ENCODE measurements at regions not wholly inside any gene's neighbourhood (a gene's known extent, or its start where the extent isn't known, plus 50 kb on each side); places are given as distances from the start of the nearest gene placed in this dataset.

GRCh38 chr21:24175106-24175505 is 1432.2 kb downstream of the MRPL39 start:
- no peak for DNase-seq (ENCODE audit: low read depth in 4 of 4, low spot score in 1 of 4)

DNA sequence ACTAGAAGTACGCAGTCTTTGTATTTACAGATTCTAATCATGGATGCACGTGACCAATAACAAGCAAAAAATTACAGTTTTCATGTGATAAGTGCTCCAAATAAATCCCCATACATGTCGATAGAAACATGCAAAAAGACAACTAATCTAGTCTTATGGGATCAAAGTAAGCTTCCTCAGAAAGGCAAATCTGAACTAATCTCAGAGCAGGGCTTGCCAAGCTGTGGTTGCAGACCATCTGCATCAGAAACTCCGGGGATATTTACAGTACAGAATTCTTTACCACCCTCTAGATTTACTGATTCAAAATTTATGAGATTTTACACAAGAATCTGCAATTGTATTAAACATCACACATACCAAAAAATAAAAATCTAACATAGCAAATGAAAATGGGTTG is 1435.5 kb downstream of the MRPL39 start:
- no peak for DNase-seq (ENCODE audit: low read depth in 4 of 4, low spot score in 1 of 4)

GRCh38 chr21:24163539-24163938 is 1443.7 kb downstream of the MRPL39 start:
- DNase-seq (ENCODE audit: low read depth in 4 of 4, low spot score in 1 of 4): no peak

GRCh38 chr21:24160528-24160927 is 1446.8 kb downstream of the MRPL39 start:
- no peak for DNase-seq (ENCODE audit: low read depth in 4 of 4, low spot score in 1 of 4)

DNA sequence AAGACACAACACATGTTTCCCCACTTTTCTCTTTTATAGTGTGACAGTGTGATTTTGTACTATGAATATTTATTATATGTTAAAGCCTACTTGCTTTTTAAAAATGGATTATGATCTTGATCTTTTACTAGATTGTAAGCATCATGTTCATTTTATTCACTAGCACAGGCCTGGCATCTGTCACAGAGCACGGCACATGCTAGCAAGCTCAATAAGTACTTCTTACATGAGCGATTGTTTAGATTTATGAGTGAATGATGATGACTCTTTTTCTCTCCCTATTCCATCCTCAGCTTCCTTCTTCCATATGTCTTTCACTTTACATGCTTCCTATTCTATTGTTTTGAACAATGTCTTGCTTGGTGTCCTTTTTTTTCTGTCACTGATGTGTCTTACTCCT is 1454.1 kb downstream of the MRPL39 start:
- no peak for DNase-seq (ENCODE audit: low read depth in 4 of 4, low spot score in 1 of 4)

- DNase-seq (ENCODE audit: low read depth in 4 of 4, low spot score in 1 of 4): no peak
Measured at GRCh38 chr21:24150753-24151152, 1456.5 kb downstream of the MRPL39 start.

GRCh38 chr21:24148461-24148860 is 1458.8 kb downstream of the MRPL39 start:
- no peak for DNase-seq (ENCODE audit: low read depth in 4 of 4, low spot score in 1 of 4)

GRCh38 chr21:24147674-24148073 is 1459.6 kb downstream of the MRPL39 start:
- DNase-seq (ENCODE audit: low read depth in 4 of 4, low spot score in 1 of 4): no peak

GRCh38 chr21:24131056-24131455 is 1476.2 kb downstream of the MRPL39 start:
- DNase-seq (ENCODE audit: low read depth in 4 of 4, low spot score in 1 of 4): no peak

DNA sequence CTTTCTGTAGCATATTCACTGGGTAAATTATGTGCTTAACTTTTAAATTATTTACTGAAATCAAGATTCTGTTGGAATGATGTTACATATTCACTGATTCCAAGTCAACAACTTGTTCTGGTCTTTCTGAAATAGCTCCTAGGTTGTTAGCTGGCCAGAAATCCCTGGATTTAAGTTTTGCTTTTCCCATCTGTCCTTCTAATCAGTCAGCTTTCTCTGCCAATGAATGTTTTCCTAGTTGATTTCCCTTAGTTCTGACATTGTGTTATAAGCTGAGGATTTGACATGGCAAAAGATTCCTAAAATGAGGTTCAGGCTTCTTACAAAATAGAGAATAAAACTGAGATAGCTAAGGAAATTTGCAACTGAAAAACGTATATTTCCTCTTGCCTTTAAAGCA is 1479.6 kb downstream of the MRPL39 start:
- no peak for DNase-seq (ENCODE audit: low read depth in 4 of 4, low spot score in 1 of 4)

GRCh38 chr21:24123785-24124184 is 1483.5 kb downstream of the MRPL39 start:
- no peak for DNase-seq (ENCODE audit: low read depth in 4 of 4, low spot score in 1 of 4)

GRCh38 chr21:24118738-24119459 is 1488.4 kb downstream of the MRPL39 start:
- DNase-seq (ENCODE audit: low read depth in 4 of 4, low spot score in 1 of 4): no peak

DNA sequence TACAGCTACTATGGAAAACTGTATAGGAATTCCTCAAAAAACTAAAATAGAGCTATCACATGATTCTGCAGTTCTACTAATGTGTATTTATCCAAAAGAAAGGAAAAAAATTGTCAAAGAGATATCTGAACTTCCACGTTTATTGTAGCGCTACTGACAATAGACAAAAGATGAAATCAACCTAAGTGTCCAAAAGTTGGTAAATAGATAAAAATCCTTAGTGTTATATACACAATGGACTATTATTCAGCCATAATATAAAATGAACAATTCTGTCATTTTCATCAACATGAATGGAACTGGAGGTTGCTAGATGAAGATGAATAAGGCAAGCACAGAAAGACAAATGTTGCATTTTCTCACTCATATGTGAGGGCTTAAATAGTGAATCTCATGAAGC is 1492.1 kb downstream of the MRPL39 start:
- DNase-seq (ENCODE audit: low read depth in 4 of 4, low spot score in 1 of 4): no peak

DNA sequence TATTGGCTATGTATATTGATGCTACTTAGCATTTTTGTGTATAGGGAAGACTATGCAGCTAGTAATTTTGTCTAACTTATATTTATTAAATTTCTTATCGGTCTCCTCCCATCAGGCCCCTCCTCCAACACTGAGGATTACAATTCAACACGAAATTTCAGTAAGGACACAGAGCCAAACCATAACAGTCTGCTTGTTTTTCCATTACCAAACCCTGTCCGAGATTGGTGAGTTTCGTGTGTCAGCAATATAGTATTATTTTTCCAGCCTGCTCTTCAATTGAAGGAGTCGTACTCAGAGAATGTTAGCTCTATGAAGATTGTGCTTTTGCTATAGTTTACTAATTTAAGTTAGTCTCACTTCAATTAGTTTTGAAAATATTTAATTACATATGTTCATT is 1495.3 kb downstream of the MRPL39 start:
- no peak for DNase-seq (ENCODE audit: low read depth in 4 of 4, low spot score in 1 of 4)

GRCh38 chr21:24110846-24111245 is 1496.4 kb downstream of the MRPL39 start:
- no peak for DNase-seq (ENCODE audit: low read depth in 4 of 4, low spot score in 1 of 4)

DNA sequence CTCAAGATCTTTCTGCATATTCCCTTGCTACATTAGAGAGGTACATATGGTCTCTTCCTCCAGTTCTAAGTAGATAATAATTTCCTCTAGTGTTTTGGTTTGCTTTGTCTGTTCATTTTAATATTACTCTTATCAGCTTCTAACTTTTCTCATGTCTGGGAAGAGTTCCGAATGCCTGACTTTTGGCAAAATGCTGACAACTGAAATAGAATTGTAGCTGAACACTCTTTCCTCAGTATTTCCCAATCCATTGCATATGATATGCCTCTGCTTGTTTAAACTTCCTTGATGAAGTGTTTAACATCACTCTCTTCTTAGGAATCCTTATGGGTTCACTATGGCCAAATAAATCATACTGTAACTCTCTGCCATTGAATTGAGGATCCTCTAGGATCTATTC is 1510.1 kb downstream of the MRPL39 start:
- no peak for DNase-seq (ENCODE audit: low read depth in 4 of 4, low spot score in 1 of 4)

DNA sequence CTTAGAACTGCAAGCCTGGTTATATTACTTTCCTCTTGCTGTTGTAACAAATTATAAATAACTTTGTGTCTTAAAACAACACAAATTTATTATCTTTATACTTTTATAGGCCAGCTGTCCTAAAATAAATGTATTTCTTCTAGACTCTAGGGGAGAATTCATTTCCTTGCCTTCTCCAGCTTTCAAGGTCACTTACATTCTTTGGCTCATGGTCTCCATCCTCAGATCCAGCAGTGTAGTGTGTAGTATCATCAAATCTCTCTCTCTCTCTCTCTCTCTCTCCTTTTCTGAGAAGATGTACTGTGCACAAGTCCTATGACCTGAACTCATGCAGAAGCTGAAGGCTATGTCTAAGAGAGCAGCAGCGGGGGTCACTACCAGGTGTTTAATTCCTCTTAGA is 1510.6 kb downstream of the MRPL39 start:
- DNase-seq (ENCODE audit: low read depth in 4 of 4, low spot score in 1 of 4): no peak

DNA sequence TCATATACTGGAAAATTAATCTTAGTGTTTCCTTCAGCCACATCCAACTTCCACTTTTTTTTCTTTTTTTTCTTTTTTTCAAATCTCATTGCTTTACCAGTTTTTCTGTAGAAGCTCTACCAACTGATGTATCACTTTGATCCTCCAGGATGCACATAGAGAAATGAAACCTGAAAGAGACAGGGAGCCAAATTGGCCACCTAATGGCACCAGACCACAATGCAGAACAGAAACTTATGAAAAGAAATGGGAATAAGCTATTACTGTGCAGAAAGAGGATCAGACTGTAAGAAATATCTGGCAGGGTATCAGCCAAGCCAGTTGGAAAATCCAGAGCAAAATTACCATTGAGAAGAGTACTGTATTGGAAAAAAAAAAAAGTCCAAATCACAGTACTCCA is 1514.2 kb downstream of the MRPL39 start:
- DNase-seq (ENCODE audit: low read depth in 4 of 4, low spot score in 1 of 4): no peak

DNA sequence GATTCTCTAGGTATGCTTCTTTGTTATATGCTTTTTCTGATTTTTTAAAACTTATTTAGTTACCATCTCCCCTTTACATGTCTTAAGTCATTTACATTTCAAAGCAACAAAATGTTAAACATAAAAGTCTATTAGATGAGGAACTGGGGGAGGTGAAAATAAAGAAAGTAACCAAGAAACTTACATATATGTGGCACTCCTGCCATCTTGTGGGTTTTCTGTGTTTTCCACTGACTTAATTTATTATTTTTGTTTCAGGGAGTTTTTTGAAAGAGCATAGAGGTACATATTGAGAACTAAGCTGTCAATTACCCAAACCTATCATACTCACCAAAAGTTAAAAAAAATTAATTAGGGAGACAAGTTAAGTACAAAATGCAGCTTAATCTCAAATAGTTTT is 1531.1 kb downstream of the MRPL39 start:
- DNase-seq (ENCODE audit: low read depth in 4 of 4, low spot score in 1 of 4): no peak

DNA sequence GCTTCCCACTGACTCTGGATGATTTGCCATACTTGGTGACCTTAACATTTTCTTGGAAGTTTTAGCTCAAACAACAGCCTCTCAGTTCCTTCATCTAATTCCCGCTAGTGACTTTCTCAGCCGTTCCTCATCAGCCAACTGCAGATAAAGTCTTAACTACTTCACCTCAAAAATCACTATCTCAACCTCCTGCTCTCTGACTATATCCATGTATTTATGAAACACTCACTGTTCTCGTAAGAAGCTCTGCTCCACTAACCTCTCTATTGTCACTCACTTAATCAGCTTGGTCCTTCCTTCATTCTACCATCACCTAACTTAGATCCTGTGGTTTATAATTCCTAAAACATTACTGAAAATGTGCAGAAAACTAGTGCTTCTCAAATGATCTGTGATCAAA is 1551.6 kb downstream of the MRPL39 start:
- DNase-seq (ENCODE audit: low read depth in 4 of 4, low spot score in 1 of 4): no peak

DNA sequence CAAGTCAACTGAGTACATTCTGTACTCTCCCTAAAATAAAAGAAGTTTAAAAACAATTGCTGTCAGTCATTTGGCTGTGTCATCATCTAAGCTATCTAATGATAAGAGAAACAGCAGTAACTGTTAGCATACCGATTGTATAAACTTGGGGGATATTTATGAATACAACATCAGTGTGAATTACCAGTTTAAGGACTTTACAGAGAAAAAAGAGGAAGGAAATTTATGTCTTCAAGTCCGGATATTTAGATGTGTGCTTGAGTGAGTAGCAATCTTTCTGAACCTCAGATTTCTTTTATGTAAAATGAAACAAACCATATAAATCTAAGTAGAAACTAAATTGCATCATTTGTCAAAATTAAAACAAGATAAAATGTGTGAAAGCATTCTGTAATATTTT is 1557.0 kb downstream of the MRPL39 start:
- DNase-seq (ENCODE audit: low read depth in 4 of 4, low spot score in 1 of 4): no peak

- DNase-seq (ENCODE audit: low read depth in 4 of 4, low spot score in 1 of 4): no peak
Measured at GRCh38 chr21:24046829-24047443, 1560.3 kb downstream of the MRPL39 start.

DNA sequence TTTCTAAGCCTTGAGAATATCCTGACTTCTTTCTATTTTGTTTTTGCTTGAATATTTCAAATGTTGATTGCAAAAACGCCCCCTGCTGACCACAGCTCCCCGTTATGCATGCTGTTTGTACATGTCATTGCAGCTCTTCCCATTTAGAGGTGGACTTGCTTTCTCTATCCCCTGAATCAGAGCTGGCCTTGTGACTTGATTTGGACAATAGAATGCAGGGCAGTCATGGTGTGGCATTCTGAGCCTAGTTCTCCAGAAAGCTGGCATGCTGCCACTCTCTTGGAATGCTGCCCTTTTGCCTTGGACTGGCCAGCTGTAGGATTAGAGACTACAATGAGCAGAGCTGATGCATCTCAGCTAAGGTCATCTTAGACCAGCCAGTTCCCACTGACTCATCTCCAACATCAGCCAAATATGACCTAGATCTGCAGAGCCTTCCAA is 1561.5 kb downstream of the MRPL39 start:
- no peak for DNase-seq (ENCODE audit: low read depth in 4 of 4, low spot score in 1 of 4)
